ENCODE measurements at regions not wholly inside any gene's neighbourhood (a gene's known extent, or its start where the extent isn't known, plus 50 kb on each side); places are given as distances from the start of the nearest gene placed in this dataset.
"Not testable (repeated sequence)": the region's sequence is repeated elsewhere in the genome, so short reads cannot be mapped to it uniquely, and the experiment has no call there.

GRCh38 chr18:75840131-75840530 lies 412.6 kb upstream of the SMIM21 start:
- H3K4me3 ChIP-seq (replicated peaks in 1 of 2; ENCODE audit: low read depth in 2 of 2, low read length in 2 of 2): no peak overlapping the region
- DNase-seq (ENCODE audit: low read depth in 2 of 2): no peak
- TF ChIP-seq, protein P1, sequence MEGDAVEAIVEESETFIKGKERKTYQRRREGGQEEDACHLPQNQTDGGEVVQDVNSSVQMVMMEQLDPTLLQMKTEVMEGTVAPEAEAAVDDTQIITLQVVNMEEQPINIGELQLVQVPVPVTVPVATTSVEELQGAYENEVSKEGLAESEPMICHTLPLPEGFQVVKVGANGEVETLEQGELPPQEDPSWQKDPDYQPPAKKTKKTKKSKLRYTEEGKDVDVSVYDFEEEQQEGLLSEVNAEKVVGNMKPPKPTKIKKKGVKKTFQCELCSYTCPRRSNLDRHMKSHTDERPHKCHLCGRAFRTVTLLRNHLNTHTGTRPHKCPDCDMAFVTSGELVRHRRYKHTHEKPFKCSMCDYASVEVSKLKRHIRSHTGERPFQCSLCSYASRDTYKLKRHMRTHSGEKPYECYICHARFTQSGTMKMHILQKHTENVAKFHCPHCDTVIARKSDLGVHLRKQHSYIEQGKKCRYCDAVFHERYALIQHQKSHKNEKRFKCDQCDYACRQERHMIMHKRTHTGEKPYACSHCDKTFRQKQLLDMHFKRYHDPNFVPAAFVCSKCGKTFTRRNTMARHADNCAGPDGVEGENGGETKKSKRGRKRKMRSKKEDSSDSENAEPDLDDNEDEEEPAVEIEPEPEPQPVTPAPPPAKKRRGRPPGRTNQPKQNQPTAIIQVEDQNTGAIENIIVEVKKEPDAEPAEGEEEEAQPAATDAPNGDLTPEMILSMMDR (IDR thresholded peaks at IDR 0.05; ENCODE audit: low read depth, low read length): no peak

DNA sequence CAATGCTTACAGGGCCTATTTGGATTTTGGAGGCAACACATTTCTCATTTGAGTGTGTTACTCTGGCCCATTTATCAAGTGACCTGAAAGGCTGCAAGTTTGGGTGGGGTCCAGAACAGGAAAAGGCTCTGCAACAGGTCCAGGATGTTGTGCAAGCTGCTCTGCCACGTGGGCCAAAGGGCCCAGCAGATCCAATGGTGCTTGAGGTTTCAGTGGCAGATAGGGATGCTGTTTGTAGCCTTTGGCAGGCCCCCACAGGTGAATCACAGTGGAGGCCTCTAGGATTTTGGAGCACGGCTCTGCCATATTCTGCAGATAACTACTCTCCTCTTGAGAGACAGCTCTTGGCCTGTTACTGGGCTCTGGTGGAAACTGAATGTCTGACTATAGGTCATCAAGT lies 412.2 kb upstream of the SMIM21 start:
- not testable (repeated sequence) for DNase-seq (ENCODE audit: low read depth in 2 of 2)

DNA sequence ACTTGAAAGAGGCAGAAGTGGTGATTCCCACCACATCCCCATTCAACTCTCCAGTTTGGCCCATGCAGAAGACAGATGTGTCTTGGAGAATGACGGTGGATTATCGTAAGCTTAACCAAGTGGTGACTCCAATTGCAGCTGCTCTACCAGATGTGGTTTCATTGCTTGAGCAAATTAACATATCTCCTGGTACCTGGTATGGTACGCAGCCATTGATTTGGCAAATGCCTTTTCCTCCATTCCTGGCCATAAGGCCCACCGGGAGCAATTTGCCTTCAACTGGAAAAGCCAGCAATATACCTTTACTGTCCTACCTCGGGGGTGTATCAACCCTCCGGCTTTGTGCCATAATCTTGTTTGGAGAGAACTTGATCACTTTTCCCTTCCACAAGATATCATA lies 411.5 kb upstream of the SMIM21 start:
- H3K4me3 ChIP-seq (replicated peaks in 1 of 2; ENCODE audit: low read depth in 2 of 2, low read length in 2 of 2): no peak overlapping the region
- no peak for DNase-seq (ENCODE audit: low read depth in 2 of 2)
- TF ChIP-seq, protein P1 (IDR thresholded peaks at IDR 0.05; ENCODE audit: low read depth, low read length): no peak

More for the DNA sequence above, 412.2 kb upstream of the SMIM21 start:
- H3K4me3 ChIP-seq (replicated peaks in 1 of 2; ENCODE audit: low read depth in 2 of 2, low read length in 2 of 2): not testable (repeated sequence)

DNA sequence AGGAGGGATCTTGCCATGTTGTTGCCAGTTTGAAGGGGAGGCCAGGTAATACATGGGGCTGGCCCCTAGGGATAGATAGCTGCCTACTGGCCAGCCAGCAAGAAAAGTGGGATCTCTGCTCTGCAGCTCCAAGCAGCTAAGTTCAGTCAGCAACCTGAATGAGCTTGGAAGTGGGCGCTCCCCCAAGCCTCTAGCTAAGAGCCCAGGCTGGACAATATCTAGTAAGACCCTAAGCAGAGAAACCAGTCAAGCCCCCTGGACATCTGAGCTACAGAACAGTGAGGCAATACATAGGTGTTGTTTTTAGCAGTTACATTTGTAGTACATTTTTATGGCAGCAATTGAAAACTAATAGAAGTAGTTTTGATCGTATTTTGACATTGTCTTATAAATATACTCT lies 409.8 kb upstream of the SMIM21 start:
- no peak for DNase-seq (ENCODE audit: low read depth in 2 of 2)
- no peak overlapping the region for H3K4me3 ChIP-seq (replicated peaks in 1 of 2; ENCODE audit: low read depth in 2 of 2, low read length in 2 of 2)
- TF ChIP-seq, protein P1 (IDR thresholded peaks at IDR 0.05; ENCODE audit: low read depth, low read length): no peak

- H3K4me3 ChIP-seq (replicated peaks in 1 of 2; ENCODE audit: low read depth in 2 of 2, low read length in 2 of 2): no peak overlapping the region
- TF ChIP-seq, protein P1 (IDR thresholded peaks at IDR 0.05; ENCODE audit: low read depth, low read length): no peak
- no peak for DNase-seq (ENCODE audit: low read depth in 2 of 2)
Measured at GRCh38 chr18:75836516-75836915, 409.0 kb upstream of the SMIM21 start.

DNA sequence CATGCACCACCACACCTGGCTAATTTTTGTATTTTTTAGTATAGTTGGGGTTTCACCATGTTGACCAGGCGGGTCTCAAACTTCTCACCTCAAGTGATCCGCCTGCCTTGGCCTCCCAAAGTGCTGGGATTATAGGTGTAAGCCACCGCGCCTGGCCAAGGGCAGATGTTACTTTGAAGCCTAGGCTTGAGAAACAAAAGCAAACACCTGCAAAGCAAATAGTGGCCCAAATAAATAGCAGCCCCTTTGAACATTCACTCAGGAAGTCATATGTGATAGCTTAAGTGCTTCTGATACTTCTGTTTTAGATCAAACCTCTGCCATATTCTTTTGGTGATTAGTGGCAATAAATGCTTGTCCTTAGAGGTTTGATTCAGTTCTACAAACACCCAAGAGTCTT lies 404.5 kb upstream of the SMIM21 start:
- TF ChIP-seq, protein P1 (IDR thresholded peaks at IDR 0.05; ENCODE audit: low read depth, low read length): no peak
- DNase-seq (ENCODE audit: low read depth in 2 of 2): no peak
- no peak overlapping the region for H3K4me3 ChIP-seq (replicated peaks in 1 of 2; ENCODE audit: low read depth in 2 of 2, low read length in 2 of 2)

GRCh38 chr18:75830828-75831227 lies 403.3 kb upstream of the SMIM21 start:
- no peak for DNase-seq (ENCODE audit: low read depth in 2 of 2)
- TF ChIP-seq, protein P1 (IDR thresholded peaks at IDR 0.05; ENCODE audit: low read depth, low read length): no peak
- H3K4me3 ChIP-seq (replicated peaks in 1 of 2; ENCODE audit: low read depth in 2 of 2, low read length in 2 of 2): no peak overlapping the region
